ENCODE measurements at regions not wholly inside any gene's neighbourhood (a gene's known extent, or its start where the extent isn't known, plus 50 kb on each side); places are given as distances from the start of the nearest gene placed in this dataset.

- no peak for TF ChIP-seq CTCF (IDR thresholded peaks at IDR 0.05; ENCODE audit: low read depth, low read length, poor library complexity, severe bottlenecking)
- no peak for TF ChIP-seq EZH2phosphoT487 (IDR thresholded peaks at IDR 0.05; ENCODE audit: borderline replicate concordance, low read length)
Measured at GRCh38 chr18:39748727-39749126, 2183.1 kb upstream of the CELF4 start.

All from DOHH2 (cell line).